ENCODE measurements at regions not wholly inside any gene's neighbourhood (a gene's known extent, or its start where the extent isn't known, plus 50 kb on each side); places are given as distances from the start of the nearest gene placed in this dataset.

DNA sequence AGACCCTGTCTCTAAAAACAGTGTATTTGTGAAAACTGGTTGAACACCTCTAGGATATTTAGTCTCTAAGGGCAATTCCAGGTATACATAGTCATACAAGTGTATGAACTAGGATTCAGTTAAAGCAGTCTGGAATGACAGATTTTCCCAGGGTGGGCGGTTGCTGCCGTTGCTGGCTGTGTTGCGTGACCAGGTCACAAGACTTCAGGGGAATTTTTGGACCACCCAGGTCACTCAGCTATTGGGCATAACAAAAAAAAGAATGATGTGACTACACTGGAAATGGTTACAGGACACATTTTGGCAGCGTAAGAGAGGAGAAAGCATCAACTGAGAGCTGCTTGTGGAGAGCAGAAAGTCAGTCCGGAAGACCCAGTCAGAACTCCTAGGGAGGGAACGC lies 58.0 kb upstream of the ZBTB7C start:
- Mint-ChIP-seq H3K9me3 (peaks cover 0 to 2% (median 2%) of the 10 kb centered on the region in 3 donors), H3K4me1 (peaks cover 0 to 5% (median 0%) of the 10 kb centered on the region in 3 donors)
- WGBS (ENCODE audit: insufficient coverage): 88% methylated on average over 5 of the region's 6 CpGs

DNA sequence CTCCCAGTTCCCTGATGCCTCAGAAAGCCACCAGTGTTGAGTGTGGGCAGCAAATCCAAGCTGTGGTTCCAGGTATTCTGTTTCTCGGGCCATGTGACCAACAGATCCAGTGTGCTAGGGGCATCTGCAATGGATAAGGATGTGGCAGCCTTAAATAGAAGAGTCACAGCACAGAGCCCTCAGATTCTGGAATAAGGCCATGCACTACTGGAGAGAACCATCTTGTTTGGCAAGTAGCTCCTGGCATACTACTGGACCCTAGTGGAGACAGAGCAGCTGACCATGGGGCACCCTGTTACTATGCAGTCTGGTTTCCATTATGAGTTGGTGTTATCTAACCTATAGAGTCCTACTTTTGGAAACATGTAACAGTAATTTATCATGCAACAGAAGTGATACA lies 53.3 kb upstream of the ZBTB7C start:
- Histone ChIP-seq H3K36me3 (ENCODE audit: control insufficient read depth in 2 of 2, extremely low read depth in 1 of 2, insufficient read depth in 1 of 2, low read length in 1 of 2) (no peaks in the 10 kb centered on the region), H3K4me3 (ENCODE audit: control insufficient read depth in 1 of 2, extremely low read depth in 1 of 2, low read length in 1 of 2) (no peak overlapping the region), H3K27ac (ENCODE audit: low read length) (no peak overlapping the region), H3K27me3 (replicated peaks in 1 of 2; ENCODE audit: control insufficient read depth in 2 of 2, extremely low read depth in 1 of 2, insufficient read depth in 2 of 2, low read length in 1 of 2) (peaks cover 5 to 12% of the 10 kb centered on the region in 2 experiments), H3K4me1 (ENCODE audit: control insufficient read depth in 1 of 2, extremely low read depth in 1 of 2, insufficient read depth in 2 of 2, low read length in 2 of 2) (peaks cover 0 to under 1% of the 10 kb centered on the region in 2 experiments), H3K9me3 (no peaks in the 10 kb centered on the region)
- ChIA-PET CTCF (interaction anchor here in 1 of 2 donors (1.6 kb wide), 1 partner anchor 18 kb away, joined by 8 read pairs; no protein-coding TSS in a partner anchor), POLR2A (no interaction called here)
- H3K36me3 Mint-ChIP-seq: no peaks in the 10 kb centered on the region
- DNase-seq: no peak
- H3K27me3 Mint-ChIP-seq: peaks cover 49 to 58% of the 10 kb centered on the region in 2 donors
- H3K27ac Mint-ChIP-seq: no peak overlapping the region
- no peaks in the 10 kb centered on the region for H3K9me3 Mint-ChIP-seq
- H3K4me3 Mint-ChIP-seq: no peak overlapping the region
- WGBS (ENCODE audit: insufficient coverage): no CpG with 5 or more reads among the region's 1 CpG
- no peak for ATAC-seq (replicated peaks in 1 of 4)
- peaks cover 2 to 8% (median 2%) of the 10 kb centered on the region in 3 donors for H3K4me1 Mint-ChIP-seq

More for the DNA sequence above, 58.0 kb upstream of the ZBTB7C start:
- H3K27me3 Mint-ChIP-seq: peaks cover 51 to 54% of the 10 kb centered on the region in 2 donors
- H3K4me3 Mint-ChIP-seq: no peak overlapping the region
- no peak overlapping the region for H3K27ac Mint-ChIP-seq
- ChIA-PET POLR2A (no interaction called here), CTCF (interaction anchor here in 1 of 2 donors (0.5 to 1.0 kb wide), 2 partner anchors 20 to 21 kb away, joined by 3 to 4 read pairs; no protein-coding TSS in a partner anchor)
- ATAC-seq (replicated peaks in 1 of 4) (no peak), DNase-seq (no peak)
- no peak overlapping the region for H3K27ac ChIP-seq (ENCODE audit: low read length)
- no peaks in the 10 kb centered on the region for H3K36me3 ChIP-seq (ENCODE audit: control insufficient read depth in 2 of 2, extremely low read depth in 1 of 2, insufficient read depth in 1 of 2, low read length in 1 of 2)
- no peak overlapping the region for H3K4me3 ChIP-seq (ENCODE audit: control insufficient read depth in 1 of 2, extremely low read depth in 1 of 2, low read length in 1 of 2)
- no peaks in the 10 kb centered on the region for H3K4me1 ChIP-seq (ENCODE audit: control insufficient read depth in 1 of 2, extremely low read depth in 1 of 2, insufficient read depth in 2 of 2, low read length in 2 of 2)
- peaks cover 8 to 22% of the 10 kb centered on the region in 2 experiments for H3K27me3 ChIP-seq (replicated peaks in 1 of 2; ENCODE audit: control insufficient read depth in 2 of 2, extremely low read depth in 1 of 2, insufficient read depth in 2 of 2, low read length in 1 of 2)
- H3K36me3 Mint-ChIP-seq: no peaks in the 10 kb centered on the region
- no peaks in the 10 kb centered on the region for H3K9me3 ChIP-seq

DNA sequence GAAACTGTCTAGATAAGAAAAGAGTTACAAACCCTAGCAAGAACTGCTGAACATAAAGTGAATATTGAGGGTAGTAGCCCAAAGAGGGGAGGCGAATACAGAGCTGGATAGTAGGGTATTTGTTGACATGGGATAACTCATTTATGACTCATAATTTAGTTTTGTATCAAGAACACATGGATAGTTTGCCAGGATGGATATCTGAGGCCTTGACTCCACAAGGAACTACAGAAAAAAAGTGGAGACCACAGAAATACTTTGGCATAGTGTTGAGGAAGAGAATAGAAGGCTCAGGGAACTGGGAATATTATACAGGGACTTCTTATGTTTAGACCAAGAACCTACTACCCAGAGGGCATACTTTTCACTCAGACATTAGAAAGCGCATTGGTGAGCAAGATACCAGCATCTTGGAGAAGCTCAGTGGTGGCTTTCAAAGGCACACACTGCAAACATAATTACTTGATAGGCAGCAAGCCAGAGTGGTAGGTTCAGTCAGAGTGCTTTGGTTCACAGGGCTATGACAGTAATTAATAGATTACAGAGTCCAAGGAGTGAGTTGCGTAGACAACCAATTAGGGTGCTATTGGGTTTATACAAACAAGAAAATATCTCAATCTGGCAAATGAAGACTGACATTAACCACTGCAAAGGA lies 51.9 kb upstream of the ZBTB7C start:
- Histone ChIP-seq H3K27me3 (replicated peaks in 1 of 2; ENCODE audit: control insufficient read depth in 2 of 2, extremely low read depth in 1 of 2, insufficient read depth in 2 of 2, low read length in 1 of 2) (peaks cover 5 to 13% of the 10 kb centered on the region in 2 experiments), H3K4me1 (ENCODE audit: control insufficient read depth in 1 of 2, extremely low read depth in 1 of 2, insufficient read depth in 2 of 2, low read length in 2 of 2) (peaks cover 5 to 15% of the 10 kb centered on the region in 2 experiments), H3K36me3 (ENCODE audit: control insufficient read depth in 2 of 2, extremely low read depth in 1 of 2, insufficient read depth in 1 of 2, low read length in 1 of 2) (no peaks in the 10 kb centered on the region), H3K9me3 (no peaks in the 10 kb centered on the region), H3K4me3 (ENCODE audit: control insufficient read depth in 1 of 2, extremely low read depth in 1 of 2, low read length in 1 of 2) (no peak overlapping the region), H3K27ac (ENCODE audit: low read length) (no peak overlapping the region)
- Mint-ChIP-seq H3K4me3 (no peak overlapping the region), H3K36me3 (no peaks in the 10 kb centered on the region), H3K4me1 (peaks cover 14 to 22% (median 17%) of the 10 kb centered on the region in 3 donors), H3K27ac (no peak overlapping the region), H3K9me3 (no peaks in the 10 kb centered on the region), H3K27me3 (peaks cover 51% of the 10 kb centered on the region in 2 donors)
- DNase-seq: no peak
- ChIA-PET POLR2A (no interaction called here), CTCF (interaction anchor here in 1 of 2 donors (1.5 to 1.6 kb wide), 2 partner anchors 10 to 16 kb away, joined by 4 to 8 read pairs; no protein-coding TSS in a partner anchor)
- no peak for ATAC-seq (replicated peaks in 1 of 4)
- 80% methylated on average over 1 of the region's 3 CpGs for WGBS (ENCODE audit: insufficient coverage)

DNA sequence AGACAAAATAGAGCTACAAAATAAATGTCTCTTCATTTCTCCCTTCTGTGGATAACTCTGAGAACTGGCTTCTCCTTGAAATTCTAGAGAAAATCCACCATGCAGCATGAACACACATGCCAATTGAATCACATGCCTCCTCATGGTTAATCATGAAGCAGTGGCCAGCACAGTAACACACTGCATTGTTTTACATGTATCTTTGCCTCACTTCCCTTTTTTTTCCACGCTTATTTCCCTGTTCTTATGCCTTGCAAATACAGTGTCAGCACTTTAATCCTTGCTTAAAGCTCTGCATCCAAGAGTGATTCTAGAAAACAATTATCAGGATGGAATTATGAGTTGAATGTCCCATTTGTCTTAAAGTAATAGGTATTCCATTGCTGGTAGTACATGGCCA lies 50.3 kb upstream of the ZBTB7C start:
- H3K27me3 Mint-ChIP-seq: peaks cover 46 to 49% of the 10 kb centered on the region in 2 donors
- CTCF ChIA-PET: no interaction called here

DNA sequence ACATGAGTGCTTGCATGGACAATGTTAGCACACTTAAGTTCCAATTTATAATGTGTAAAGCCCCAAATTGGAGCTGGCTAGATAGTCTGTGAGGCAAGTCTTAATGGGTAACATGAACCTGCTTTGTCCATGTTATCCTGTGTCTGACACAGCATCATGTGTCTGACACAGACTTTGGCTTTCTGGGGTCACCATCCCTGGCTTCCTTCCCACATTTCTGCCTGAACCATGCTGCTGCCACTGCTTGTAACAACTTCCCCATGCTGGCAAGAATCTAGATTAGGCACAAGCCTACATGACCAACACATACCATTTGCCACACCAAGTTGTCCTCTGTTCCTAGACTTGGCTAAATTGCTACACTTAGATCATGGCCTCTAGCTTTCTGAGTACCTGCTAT lies 49.8 kb upstream of the ZBTB7C start:
- DNase-seq (no peak), ATAC-seq (replicated peaks in 1 of 4) (no peak)
- Mint-ChIP-seq H3K4me3 (no peak overlapping the region), H3K27ac (no peak overlapping the region), H3K9me3 (no peaks in the 10 kb centered on the region), H3K4me1 (peaks cover 32 to 38% (median 36%) of the 10 kb centered on the region in 3 donors), H3K36me3 (no peaks in the 10 kb centered on the region), H3K27me3 (peaks cover 49 to 51% of the 10 kb centered on the region in 2 donors)
- ChIA-PET POLR2A (no interaction called here), CTCF (no interaction called here)
- H3K4me3 ChIP-seq (ENCODE audit: control insufficient read depth in 1 of 2, extremely low read depth in 1 of 2, low read length in 1 of 2): no peak overlapping the region
- no peak overlapping the region for H3K27ac ChIP-seq (ENCODE audit: low read length)
- H3K27me3 ChIP-seq (replicated peaks in 1 of 2; ENCODE audit: control insufficient read depth in 2 of 2, extremely low read depth in 1 of 2, insufficient read depth in 2 of 2, low read length in 1 of 2): peaks cover 9 to 29% of the 10 kb centered on the region in 2 experiments
- no peaks in the 10 kb centered on the region for H3K9me3 ChIP-seq
- H3K36me3 ChIP-seq (ENCODE audit: control insufficient read depth in 2 of 2, extremely low read depth in 1 of 2, insufficient read depth in 1 of 2, low read length in 1 of 2): no peaks in the 10 kb centered on the region
- H3K4me1 ChIP-seq (ENCODE audit: control insufficient read depth in 1 of 2, extremely low read depth in 1 of 2, insufficient read depth in 2 of 2, low read length in 2 of 2): peaks cover 8 to 33% of the 10 kb centered on the region in 2 experiments

More for the DNA sequence above, 50.3 kb upstream of the ZBTB7C start:
- no peak overlapping the region for H3K4me3 Mint-ChIP-seq
- peaks cover 27 to 34% (median 31%) of the 10 kb centered on the region in 3 donors for H3K4me1 Mint-ChIP-seq
- no peaks in the 10 kb centered on the region for H3K9me3 ChIP-seq
- no peaks in the 10 kb centered on the region for H3K9me3 Mint-ChIP-seq
- H3K4me3 ChIP-seq (ENCODE audit: control insufficient read depth in 1 of 2, extremely low read depth in 1 of 2, low read length in 1 of 2): no peak overlapping the region
- no peaks in the 10 kb centered on the region for H3K36me3 ChIP-seq (ENCODE audit: control insufficient read depth in 2 of 2, extremely low read depth in 1 of 2, insufficient read depth in 1 of 2, low read length in 1 of 2)
- POLR2A ChIA-PET: no interaction called here
- H3K36me3 Mint-ChIP-seq: no peaks in the 10 kb centered on the region
- DNase-seq (no peak), ATAC-seq (replicated peaks in 1 of 4) (no peak)
- peaks cover 7 to 24% of the 10 kb centered on the region in 2 experiments for H3K27me3 ChIP-seq (replicated peaks in 1 of 2; ENCODE audit: control insufficient read depth in 2 of 2, extremely low read depth in 1 of 2, insufficient read depth in 2 of 2, low read length in 1 of 2)
- peaks cover 8 to 29% of the 10 kb centered on the region in 2 experiments for H3K4me1 ChIP-seq (ENCODE audit: control insufficient read depth in 1 of 2, extremely low read depth in 1 of 2, insufficient read depth in 2 of 2, low read length in 2 of 2)
- H3K27ac ChIP-seq (ENCODE audit: low read length): no peak overlapping the region
- H3K27ac Mint-ChIP-seq: no peak overlapping the region
- WGBS (ENCODE audit: insufficient coverage): no CpG with 5 or more reads among the region's 1 CpG
